GM12865 (cell line): ENCODE measurements at regions not wholly inside any gene's neighbourhood (a gene's known extent, or its start where the extent isn't known, plus 50 kb on each side); places are given as distances from the start of the nearest gene placed in this dataset.

Experiments
- DNase-seq: peaks from one replicate; pipeline ENCODE4 v3.0.0; 2010; ENCODE audit warnings: low read depth
- H3K4me3 ChIP-seq: 2 replicates; pipeline ENCODE4 v1.5.1; 2011; ENCODE audit warnings: mild to moderate bottlenecking, low read depth, low read length, control low read depth
- CTCF ChIP-seq: IDR thresholded peaks from 2 replicates; pipeline ENCODE4 v1.5.1; 2011; ENCODE audit warnings: low read length, control low read depth, low read depth, inconsistent platforms; ENCODE audit not compliant: insufficient read depth; ENCODE audit errors: missing control alignments

DNA sequence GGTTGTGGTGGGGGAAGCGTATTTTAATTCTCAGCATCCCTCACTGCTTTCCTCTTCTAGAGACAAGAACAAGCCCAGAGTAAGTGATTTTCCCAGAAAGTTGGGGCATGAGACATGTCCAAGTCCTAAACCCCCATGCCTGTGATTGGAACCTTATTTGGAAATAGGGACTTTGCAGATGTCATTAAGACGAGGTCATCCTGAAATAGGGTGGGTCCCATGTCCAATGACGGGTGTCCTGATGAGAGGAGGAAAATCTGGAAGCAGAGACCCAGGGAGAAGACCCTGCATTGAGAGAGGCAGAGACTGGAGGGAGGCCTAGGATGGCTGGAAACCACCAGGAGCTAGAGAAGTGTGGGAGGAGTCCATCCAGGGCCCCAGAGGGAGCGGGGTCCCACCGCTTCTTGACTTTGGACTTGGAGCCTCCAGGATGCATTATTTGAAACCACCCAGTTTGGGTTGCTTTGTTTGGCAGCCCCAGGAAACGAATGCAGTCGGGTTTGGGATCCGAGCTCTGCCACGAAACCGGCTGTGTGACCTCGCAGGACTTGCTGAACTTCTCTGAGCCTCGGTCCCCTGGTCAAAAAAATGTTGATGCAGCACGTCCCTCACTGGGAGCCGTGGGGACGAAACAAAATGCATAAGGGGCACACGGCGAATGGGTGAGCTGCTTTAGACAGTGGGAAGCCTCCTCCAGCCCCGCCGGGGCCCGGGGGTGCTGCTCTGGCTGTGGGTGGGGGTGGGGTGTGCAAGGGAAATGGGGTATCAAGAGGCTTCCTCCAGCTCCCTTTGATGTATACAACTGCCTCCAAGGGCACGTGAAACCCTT lies 113.9 kb downstream of the CPZ start:
- no peak for TF ChIP-seq CTCF
- H3K4me3 ChIP-seq, result no peak overlapping the region
- no peak for DNase-seq

DNA sequence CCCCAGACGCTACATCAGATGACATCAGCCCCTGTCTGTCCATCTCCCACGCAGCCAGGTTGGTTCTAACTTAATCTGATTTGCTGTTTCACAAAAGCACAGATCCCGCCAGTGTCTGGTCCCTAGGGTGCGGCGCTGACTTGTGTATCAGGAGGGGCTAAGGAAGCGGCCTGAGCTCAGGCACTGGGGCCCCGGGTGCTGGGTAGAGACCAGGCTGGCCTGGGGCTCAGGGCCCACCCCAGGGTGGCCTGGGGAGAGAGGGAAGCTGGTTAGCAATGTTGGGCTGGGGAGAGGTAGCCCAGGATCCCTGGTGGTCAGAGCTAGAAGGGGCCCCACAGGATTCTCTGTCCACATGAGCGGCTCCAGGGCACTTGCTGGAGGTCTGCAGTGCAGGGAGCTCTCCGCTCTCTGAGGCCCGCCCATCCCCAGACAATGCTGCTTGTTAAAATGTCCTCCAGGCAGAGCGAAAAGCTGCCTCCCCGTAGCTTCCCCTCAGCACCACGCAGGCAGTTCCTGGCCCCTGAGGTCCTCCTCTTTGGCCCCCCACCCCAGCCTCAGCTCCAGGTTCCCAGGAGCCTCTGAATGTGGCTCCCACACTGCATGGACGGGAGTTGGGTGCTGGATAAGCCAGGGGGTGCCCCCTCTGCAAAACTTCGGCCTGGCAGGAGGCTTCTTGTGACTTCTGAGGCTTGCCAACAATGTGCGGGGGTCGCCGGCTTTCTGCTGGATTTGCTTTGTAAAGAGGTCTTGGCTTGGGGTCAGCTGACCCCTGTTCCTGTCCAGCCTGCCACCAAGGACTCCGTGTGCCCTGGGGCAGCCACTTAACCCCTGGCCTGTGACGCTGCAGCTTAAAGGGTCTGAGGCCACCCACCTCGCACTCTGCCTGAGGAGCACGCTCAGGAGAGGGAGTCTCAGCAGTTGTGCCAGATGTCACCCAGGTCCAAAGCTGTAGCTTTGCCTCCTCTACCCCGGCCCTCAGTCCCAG lies 112.9 kb downstream of the CPZ start:
- H3K4me3 ChIP-seq, result no peak overlapping the region
- no peak for DNase-seq
- TF ChIP-seq CTCF, result no peak

DNA sequence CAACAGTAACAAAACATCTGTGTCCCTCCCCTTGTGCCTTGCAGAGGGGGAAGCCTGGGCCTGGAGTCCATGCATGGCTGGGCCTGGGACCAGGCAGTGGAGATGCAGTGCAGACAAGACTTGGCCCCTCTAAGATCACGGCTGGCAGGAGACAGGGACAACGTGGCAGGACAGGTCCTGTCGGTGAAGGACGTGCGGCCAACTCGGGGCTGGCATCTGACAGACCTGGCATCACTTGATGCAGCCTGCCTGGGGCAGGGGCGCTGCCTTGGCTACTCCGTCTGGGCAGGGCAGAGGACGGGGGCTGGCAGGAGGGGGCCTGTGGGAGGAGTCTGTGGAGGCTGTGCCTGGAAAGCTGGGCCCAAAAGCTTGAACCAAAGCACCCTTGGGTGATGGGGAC lies 112.1 kb downstream of the CPZ start:
- no peak for TF ChIP-seq CTCF
- no peak for DNase-seq
- no peak overlapping the region for H3K4me3 ChIP-seq

DNA sequence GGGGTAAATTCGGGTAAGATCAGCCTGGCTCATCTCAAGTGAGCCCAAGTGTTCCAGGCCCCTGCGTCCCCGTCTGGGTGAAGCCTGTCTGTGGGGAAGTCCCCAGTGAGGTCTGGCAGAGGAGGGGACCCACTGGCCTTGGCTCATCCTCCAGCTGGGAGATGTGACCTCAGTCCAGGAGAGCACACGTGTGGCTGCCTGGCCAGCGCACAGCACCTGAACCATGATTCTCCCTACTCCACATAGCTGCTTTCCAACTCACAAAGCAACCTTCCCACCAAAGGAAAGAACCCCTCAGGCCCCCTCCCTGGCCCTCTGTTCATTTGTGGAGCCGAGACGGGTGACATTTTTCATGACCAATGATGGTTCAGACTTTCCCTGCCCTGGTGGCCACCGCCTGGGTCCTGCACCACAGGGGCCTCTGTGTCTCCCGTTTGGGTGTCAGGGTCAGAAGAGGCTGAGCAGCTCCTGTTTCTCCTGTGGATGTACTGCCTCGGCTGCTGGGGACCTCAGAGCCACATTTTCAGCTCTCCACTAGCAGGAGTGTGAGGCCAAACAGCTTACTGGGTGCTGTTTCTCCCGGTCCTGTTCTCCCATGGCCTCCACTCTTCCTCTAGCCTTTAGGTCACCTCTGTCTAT lies 111.4 kb downstream of the CPZ start:
- TF ChIP-seq CTCF, result no peak
- no peak overlapping the region for H3K4me3 ChIP-seq
- DNase-seq, result no peak

DNA sequence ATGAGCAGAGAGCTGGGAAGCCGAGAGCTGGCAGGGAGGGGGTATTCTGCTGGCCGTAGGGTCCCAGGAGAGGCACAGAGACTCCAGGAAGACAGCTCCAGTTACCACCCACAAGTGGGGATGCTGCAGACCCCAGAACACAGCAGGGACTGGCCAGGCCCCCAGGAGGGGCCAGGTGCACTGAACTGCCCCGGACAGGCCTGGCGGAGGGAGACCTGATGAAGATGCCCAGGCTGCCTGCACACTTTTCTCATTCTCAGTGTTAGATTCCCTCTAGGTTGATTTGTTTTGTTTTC lies 110.8 kb downstream of the CPZ start:
- TF ChIP-seq CTCF, result no peak
- no peak overlapping the region for H3K4me3 ChIP-seq
- no peak for DNase-seq

DNA sequence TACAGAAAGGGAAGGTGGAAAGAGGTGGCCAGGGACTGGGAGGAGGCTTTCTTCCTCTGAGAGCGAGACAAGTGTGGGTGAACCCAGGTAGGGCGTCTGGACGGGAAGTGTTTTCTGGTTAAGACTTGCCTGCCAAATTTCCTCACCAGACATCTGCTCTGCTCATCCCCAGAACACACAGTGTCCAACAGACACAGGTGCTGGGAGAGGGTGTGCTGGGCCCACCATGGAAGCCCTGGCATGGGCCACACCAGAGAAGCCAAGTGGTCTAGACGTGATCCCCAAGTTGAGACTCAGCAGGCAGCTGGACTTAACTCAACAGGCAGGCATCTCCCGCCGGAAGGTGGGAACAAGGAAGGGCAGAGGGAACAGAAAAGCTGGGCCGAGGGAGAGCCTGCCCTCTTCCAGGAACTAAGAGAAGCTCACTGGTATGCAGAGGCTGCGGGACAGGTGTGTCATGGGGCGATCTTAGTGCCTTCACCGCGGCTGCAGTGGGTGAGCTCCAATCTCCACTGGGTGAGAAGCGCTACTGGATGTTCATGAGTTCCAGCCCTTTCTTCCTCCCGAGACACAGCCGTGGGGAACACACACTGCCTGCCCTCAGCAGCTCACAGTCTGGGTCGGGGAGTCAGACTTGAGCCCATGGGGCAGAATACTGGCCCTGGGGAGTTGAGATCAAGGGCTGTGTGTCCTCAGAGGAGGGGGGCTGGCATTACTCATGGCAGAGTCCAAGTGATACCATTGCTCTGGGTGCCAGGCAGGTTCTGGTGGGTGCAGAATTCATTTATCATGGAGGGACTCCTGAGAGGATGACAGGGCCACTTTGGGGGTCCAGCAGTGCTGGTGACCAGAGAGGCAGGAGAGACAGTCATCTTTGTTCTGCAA lies 110.2 kb downstream of the CPZ start:
- TF ChIP-seq CTCF, result no peak
- DNase-seq, result no peak
- no peak overlapping the region for H3K4me3 ChIP-seq
